ENCODE measurements at regions not wholly inside any gene's neighbourhood (a gene's known extent, or its start where the extent isn't known, plus 50 kb on each side); places are given as distances from the start of the nearest gene placed in this dataset.

GRCh38 chr14:66163023-66163422 lies 323.1 kb upstream of the CCDC196 start:
- no peak for DNase-seq (ENCODE audit: low spot score)

- no peak for DNase-seq (ENCODE audit: low spot score)
Measured at GRCh38 chr14:66165337-66165736, 320.8 kb upstream of the CCDC196 start.

- DNase-seq (ENCODE audit: low spot score): no peak
Measured at GRCh38 chr14:66174453-66174891, 311.7 kb upstream of the CCDC196 start.

GRCh38 chr14:66177935-66178334 lies 308.2 kb upstream of the CCDC196 start:
- DNase-seq (ENCODE audit: low spot score): no peak

- no peak for DNase-seq (ENCODE audit: low spot score)
Measured at GRCh38 chr14:66196670-66197069, 289.5 kb upstream of the CCDC196 start.

- DNase-seq (ENCODE audit: low spot score): no peak
Measured at GRCh38 chr14:66197276-66197675, 288.9 kb upstream of the CCDC196 start.

- DNase-seq (ENCODE audit: low spot score): no peak
Measured at GRCh38 chr14:66206554-66206953, 279.6 kb upstream of the CCDC196 start.

- DNase-seq (ENCODE audit: low spot score): no peak
Measured at GRCh38 chr14:66216763-66217162, 269.4 kb upstream of the CCDC196 start.

GRCh38 chr14:66219886-66220285 lies 266.3 kb upstream of the CCDC196 start:
- no peak for DNase-seq (ENCODE audit: low spot score)

- no peak for DNase-seq (ENCODE audit: low spot score)
Measured at GRCh38 chr14:66224492-66225178, 261.5 kb upstream of the CCDC196 start.

- no peak for DNase-seq (ENCODE audit: low spot score)
Measured at GRCh38 chr14:66225337-66225736, 260.8 kb upstream of the CCDC196 start.

GRCh38 chr14:66228267-66228970 lies 257.8 kb upstream of the CCDC196 start:
- no peak for DNase-seq (ENCODE audit: low spot score)

- no peak for DNase-seq (ENCODE audit: low spot score)
Measured at GRCh38 chr14:66231820-66232219, 254.4 kb upstream of the CCDC196 start.

GRCh38 chr14:66233591-66233990 lies 252.6 kb upstream of the CCDC196 start:
- DNase-seq (ENCODE audit: low spot score): no peak

- DNase-seq (ENCODE audit: low spot score): no peak
Measured at GRCh38 chr14:66234411-66234810, 251.8 kb upstream of the CCDC196 start.

- DNase-seq (ENCODE audit: low spot score): no peak
Measured at GRCh38 chr14:66237741-66238140, 248.4 kb upstream of the CCDC196 start.

GRCh38 chr14:66238969-66239368 lies 247.2 kb upstream of the CCDC196 start:
- DNase-seq (ENCODE audit: low spot score): no peak

GRCh38 chr14:66239589-66239988 lies 246.6 kb upstream of the CCDC196 start:
- no peak for DNase-seq (ENCODE audit: low spot score)

- no peak for DNase-seq (ENCODE audit: low spot score)
Measured at GRCh38 chr14:66240105-66240504, 246.1 kb upstream of the CCDC196 start.

GRCh38 chr14:66242001-66242400 lies 244.2 kb upstream of the CCDC196 start:
- DNase-seq (ENCODE audit: low spot score): no peak

- no peak for DNase-seq (ENCODE audit: low spot score)
Measured at GRCh38 chr14:66244834-66245233, 241.3 kb upstream of the CCDC196 start.

- DNase-seq (ENCODE audit: low spot score): no peak
Measured at GRCh38 chr14:66247662-66248193, 238.4 kb upstream of the CCDC196 start.

GRCh38 chr14:66248256-66248655 lies 237.9 kb upstream of the CCDC196 start:
- DNase-seq (ENCODE audit: low spot score): no peak
